GM12892 (cell line): ENCODE measurements at regions not wholly inside any gene's neighbourhood (a gene's known extent, or its start where the extent isn't known, plus 50 kb on each side); places are given as distances from the start of the nearest gene placed in this dataset.

Source experiments
- POLR2AphosphoS5 ChIP-seq: IDR thresholded peaks from 2 replicates; pipeline ENCODE4 v1.6.1; 2011; ENCODE audit warnings: low read depth, low read length, control low read depth
- TAF1 ChIP-seq: IDR thresholded peaks from 2 replicates; pipeline ENCODE4 v1.6.1; 2011; ENCODE audit warnings: low read depth, mild to moderate bottlenecking, control low read depth, low read length, borderline replicate concordance

GRCh38 chr4:11111370-11111769 lies 317.3 kb downstream of the HS3ST1 start:
- TF ChIP-seq POLR2AphosphoS5 (no peak), TAF1 (no peak)
